Upper lobe of left lung (tissue), 6 donors: ENCODE measurements at regions not wholly inside any gene's neighbourhood (a gene's known extent, or its start where the extent isn't known, plus 50 kb on each side); places are given as distances from the start of the nearest gene placed in this dataset.
"Not testable (repeated sequence)": the region's sequence is repeated elsewhere in the genome, so short reads cannot be mapped to it uniquely, and the experiment has no call there.

Experiments
- ATAC-seq, 2 donors: fragments of 200-7000 bp; cut with Tn5 transposase; one replicate each; pipeline ENCODE4 v1.9.1; 2022; ENCODE audit warnings: mild to moderate bottlenecking in 2 of 2, moderate library complexity in 2 of 2; ENCODE audit not compliant: low FRiP score in 2 of 2
- DNase-seq, 2 donors: peaks; one replicate each; pipeline ENCODE4 v3.0.0-alpha.2; 2019 to 2020
- H3K27ac ChIP-seq, 4 donors: fragments of 200-600 bp; sonication (generic); one replicate each; pipeline ENCODE4 v1.5.1; 2016 to 2019
- H3K27me3 ChIP-seq, 4 donors: fragments of 200-600 bp; sonication (generic); one replicate each; pipeline ENCODE4 v1.5.1; 2017 to 2019
- H3K36me3 ChIP-seq, 4 donors: fragments of 200-600 bp; sonication (generic); one replicate each; pipeline ENCODE4 v1.5.1; 2016 to 2019
- H3K4me1 ChIP-seq, 4 donors: fragments of 200-600 bp; sonication (generic); one replicate each; pipeline ENCODE4 v1.5.1; 2018 to 2019
- H3K4me3 ChIP-seq, 4 donors: fragments of 200-600 bp; sonication (generic); one replicate each; pipeline ENCODE4 v1.5.1; 2017 to 2019; ENCODE audit warnings: mild to moderate bottlenecking in 2 of 4, moderate library complexity in 1 of 4
- H3K9me3 ChIP-seq, 4 donors: fragments of 200-600 bp; sonication (generic); one replicate each; pipeline ENCODE4 v1.5.1; 2018 to 2019
- CTCF ChIP-seq, 6 experiments: fragments of 450-650 bp in 4 of 6; fragments of 200-600 bp in 2 of 6; sonication (generic) in 2 of 6; IDR thresholded peaks; one replicate each; pipeline ENCODE4 v1.5.1; 2016 to 2019; ENCODE audit warnings: antibody characterized with exemption in 6 of 6
- EP300 ChIP-seq, 4 donors: sonication (generic); formaldehyde crosslinking; IDR thresholded peaks; one replicate each; pipeline ENCODE4 v1.5.1; 2017; ENCODE audit warnings: antibody characterized with exemption in 4 of 4, control low read depth in 2 of 4
- POLR2A ChIP-seq, 4 donors: fragments of 450-650 bp; IDR thresholded peaks; one replicate each; pipeline ENCODE4 v1.5.1; 2016 to 2017; ENCODE audit warnings: antibody characterized with exemption in 4 of 4, mild to moderate bottlenecking in 2 of 4
- POLR2AphosphoS5 ChIP-seq, 2 donors: sonication (generic); formaldehyde crosslinking; IDR thresholded peaks; one replicate each; pipeline ENCODE4 v1.5.1; 2017; ENCODE audit warnings: antibody characterized with exemption in 2 of 2
- WGBS, 2 donors: methylation state at CpG; one replicate each; pipeline ENCODE4 v1.1.5; 2017 to 2018; 5-methylcytosine and 5-hydroxymethylcytosine counted together
- donor health status: DM: no; HTN: no; CAD: no; lungs with moderate emphysema.
- donor health status: DM: no; HTN: yes; CAD: no; lungs with severe emphysema.

GRCh38 chr2:185979546-185980071, 241.0 kb downstream of the FSIP2 start:
- DNase-seq, result no peak
- TF ChIP-seq POLR2A (IDR thresholded peaks at IDR 0.05), result no peak
- no peak for TF ChIP-seq POLR2AphosphoS5 (IDR thresholded peaks at IDR 0.05)
- TF ChIP-seq EP300 (IDR thresholded peaks at IDR 0.05), result no peak
- no peak for TF ChIP-seq CTCF (IDR thresholded peaks at IDR 0.05)
- H3K4me1 ChIP-seq, result no peaks in the 10 kb centered on the region
- H3K4me3 ChIP-seq, result no peak overlapping the region
- 79 to 96% methylated on average over 2 of the region's 2 CpGs for WGBS, 2 donors
- H3K9me3 ChIP-seq, result no peaks in the 10 kb centered on the region
- no peak overlapping the region for H3K27ac ChIP-seq
- no peaks in the 10 kb centered on the region for H3K27me3 ChIP-seq
- no peaks in the 10 kb centered on the region for H3K36me3 ChIP-seq
- ATAC-seq, result no peak

- Histone ChIP-seq H3K36me3 (no peaks in the 10 kb centered on the region), H3K27me3 (no peaks in the 10 kb centered on the region), H3K4me1 (no peaks in the 10 kb centered on the region), H3K4me3 (no peak overlapping the region), H3K27ac (no peak overlapping the region), H3K9me3 (no peaks in the 10 kb centered on the region)
- WGBS, 2 donors, result 90 to 98% methylated on average over 3 of the region's 3 CpGs
- DNase-seq, result no peak
- no peak for ATAC-seq
- TF ChIP-seq POLR2AphosphoS5 (IDR thresholded peaks at IDR 0.05), result no peak
- TF ChIP-seq CTCF (IDR thresholded peaks at IDR 0.05), result no peak
- TF ChIP-seq POLR2A (IDR thresholded peaks at IDR 0.05), result no peak
- no peak for TF ChIP-seq EP300 (IDR thresholded peaks at IDR 0.05)
Measured at GRCh38 chr2:185980944-185981343, 242.3 kb downstream of the FSIP2 start.

- DNase-seq (no peak), ATAC-seq (no peak)
- no peak for TF ChIP-seq EP300 (IDR thresholded peaks at IDR 0.05)
- no peak for TF ChIP-seq POLR2A (IDR thresholded peaks at IDR 0.05)
- no peak for TF ChIP-seq POLR2AphosphoS5 (IDR thresholded peaks at IDR 0.05)
- TF ChIP-seq CTCF (IDR thresholded peaks at IDR 0.05), result no peak
- H3K4me1 ChIP-seq, result no peaks in the 10 kb centered on the region
- H3K36me3 ChIP-seq, result no peaks in the 10 kb centered on the region
- no peaks in the 10 kb centered on the region for H3K27me3 ChIP-seq
- WGBS, 2 donors, result 84 to 85% methylated on average over 1 of the region's 1 CpG
- H3K27ac ChIP-seq, result no peak overlapping the region
- H3K9me3 ChIP-seq, result no peaks in the 10 kb centered on the region
- no peak overlapping the region for H3K4me3 ChIP-seq
Measured at GRCh38 chr2:185984670-185985069, 246.1 kb downstream of the FSIP2 start.

GRCh38 chr2:185988907-185989306, 250.3 kb downstream of the FSIP2 start:
- H3K36me3 ChIP-seq, H3K9me3 ChIP-seq, DNase-seq, H3K27me3 ChIP-seq, ATAC-seq, H3K4me1 ChIP-seq, H3K4me3 ChIP-seq, H3K27ac ChIP-seq: not testable (repeated sequence)
- WGBS, 2 donors, result 89 to 90% methylated on average over 5 of the region's 5 CpGs

- H3K4me3 ChIP-seq, result no peak overlapping the region
- H3K27ac ChIP-seq, result no peak overlapping the region
- no peaks in the 10 kb centered on the region for H3K36me3 ChIP-seq
- H3K4me1 ChIP-seq, result no peaks in the 10 kb centered on the region
- 91 to 96% methylated on average over 6 of the region's 6 CpGs for WGBS, 2 donors
- H3K9me3 ChIP-seq, result no peaks in the 10 kb centered on the region
- ATAC-seq (no peak), DNase-seq (no peak)
- TF ChIP-seq CTCF (IDR thresholded peaks at IDR 0.05) (no peak), EP300 (IDR thresholded peaks at IDR 0.05) (no peak), POLR2AphosphoS5 (IDR thresholded peaks at IDR 0.05) (no peak), POLR2A (IDR thresholded peaks at IDR 0.05) (no peak)
- no peaks in the 10 kb centered on the region for H3K27me3 ChIP-seq
Measured at GRCh38 chr2:185990861-185991525, 252.4 kb downstream of the FSIP2 start.
